GM18520 (cell line): ENCODE measurements at regions not wholly inside any gene's neighbourhood (a gene's known extent, or its start where the extent isn't known, plus 50 kb on each side); places are given as distances from the start of the nearest gene placed in this dataset.

ENCODE experiments used
- ATAC-seq: cut with Tn5 transposase; IDR thresholded peaks from one replicate; pipeline ENCODE4 v1.9.1; 2021; ENCODE audit not compliant: unreplicated experiment

DNA sequence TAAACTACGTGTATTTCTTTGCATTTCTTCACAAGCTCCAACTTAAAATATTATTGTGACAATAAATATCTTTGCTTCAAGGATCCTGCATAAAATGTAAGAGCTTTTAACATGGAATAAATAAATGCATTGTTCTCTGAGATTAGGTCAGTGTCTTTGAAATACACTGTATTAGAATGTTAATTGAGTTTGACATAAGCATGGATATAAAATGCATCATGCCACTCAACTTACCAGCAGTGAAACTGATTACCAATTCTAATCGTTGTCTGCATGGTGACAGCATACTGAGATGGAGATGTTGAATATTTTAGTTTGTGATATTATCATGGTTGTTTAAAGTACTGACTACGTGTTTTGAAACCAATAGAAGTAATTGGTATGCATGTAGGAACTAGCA is 555.3 kb upstream of the ZNF608 start:
- ATAC-seq = no peak

DNA sequence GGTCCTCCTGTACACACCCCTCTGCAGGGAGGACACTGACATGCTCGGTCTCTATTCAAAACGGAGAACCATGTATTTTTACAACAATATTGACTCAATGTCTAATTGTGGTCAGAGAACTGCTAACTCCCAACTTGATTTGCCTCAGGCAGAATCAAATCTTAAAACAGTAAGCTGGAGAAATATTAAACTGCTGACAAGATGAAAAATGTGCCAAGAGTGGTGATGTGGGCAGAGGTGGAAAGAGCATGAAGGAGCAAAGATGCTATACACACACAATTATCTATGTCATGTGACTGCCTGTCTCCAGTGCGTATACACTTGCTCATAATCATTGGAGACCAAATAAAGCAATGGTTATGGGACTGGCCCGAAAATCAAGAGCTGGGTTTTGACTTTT is 556.1 kb upstream of the ZNF608 start:
- no peak for ATAC-seq

DNA sequence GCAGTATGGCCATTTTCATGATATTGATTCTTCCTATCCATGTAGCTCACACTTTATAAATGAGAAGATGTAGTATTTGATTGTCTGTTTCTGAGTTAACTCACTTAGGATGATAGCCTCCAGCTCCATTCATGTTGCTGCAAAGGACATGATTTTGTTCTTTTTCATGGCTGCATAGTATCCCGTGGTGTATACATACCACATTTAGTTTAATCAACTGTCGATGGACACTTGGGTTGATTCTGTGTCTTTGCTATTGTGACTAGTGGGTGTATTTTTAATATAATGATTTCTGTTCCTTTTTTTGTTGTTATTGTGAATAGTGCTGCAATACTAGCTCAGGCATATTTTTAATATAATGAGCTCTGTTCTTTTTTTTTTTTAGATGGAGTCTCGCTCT is 560.3 kb upstream of the ZNF608 start:
- ATAC-seq = no peak

DNA sequence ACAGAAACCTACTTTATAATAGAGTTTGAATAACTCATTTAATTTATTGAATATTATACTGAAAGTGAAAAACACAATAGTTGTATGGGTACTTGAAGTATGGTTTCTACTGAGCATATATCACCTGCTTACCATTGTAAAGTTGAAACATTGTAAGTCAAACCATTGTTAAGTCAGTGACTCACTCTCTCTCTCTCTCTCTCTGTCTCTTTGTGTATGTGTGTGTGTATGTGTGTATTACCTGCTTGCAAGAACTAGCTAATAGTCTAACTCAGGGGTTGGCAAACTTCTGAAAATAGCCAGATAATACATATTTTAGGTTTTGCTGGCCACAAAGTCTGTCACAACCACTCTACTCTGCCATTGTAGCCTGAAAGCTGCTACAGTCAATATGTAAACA is 564.3 kb upstream of the ZNF608 start:
- no peak for ATAC-seq

DNA sequence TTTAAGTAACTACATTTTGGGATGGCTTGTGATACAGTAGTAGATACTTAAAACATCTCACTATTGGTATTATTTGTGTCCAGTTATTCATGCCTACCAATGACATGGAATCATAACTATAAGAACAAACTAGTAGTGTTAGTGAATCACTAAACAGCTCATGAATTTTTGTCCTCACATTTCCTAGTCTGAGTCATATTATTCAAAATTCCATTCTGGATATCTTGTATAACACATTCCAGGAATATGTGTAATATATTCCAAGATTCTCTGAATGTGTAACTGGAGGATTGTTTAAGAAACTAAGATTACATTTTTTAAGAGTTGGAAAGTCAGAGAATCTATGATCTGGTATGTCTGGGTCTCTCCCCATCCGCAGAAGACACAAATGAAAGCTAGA is 565.3 kb upstream of the ZNF608 start:
- ATAC-seq = no peak

DNA sequence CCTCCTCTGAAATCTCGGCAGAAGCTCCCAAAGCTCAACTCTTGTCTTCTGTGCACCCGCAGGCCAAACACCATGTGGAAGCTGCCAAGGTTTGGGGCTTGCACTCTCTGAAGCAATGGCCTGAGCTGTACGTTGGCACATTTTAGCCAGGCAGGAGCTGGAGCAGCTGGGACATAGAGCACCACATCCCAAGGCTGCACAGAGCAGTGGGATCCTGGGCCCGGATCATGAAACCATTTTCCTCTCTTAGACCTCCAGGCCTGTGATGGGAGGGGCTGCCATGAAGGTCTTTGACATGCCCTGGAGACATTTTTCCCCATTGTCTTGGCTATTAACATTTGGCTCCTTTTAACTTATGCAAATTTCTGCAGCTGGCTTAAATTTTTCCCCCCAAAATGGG is 567.1 kb upstream of the ZNF608 start:
- ATAC-seq = no peak

DNA sequence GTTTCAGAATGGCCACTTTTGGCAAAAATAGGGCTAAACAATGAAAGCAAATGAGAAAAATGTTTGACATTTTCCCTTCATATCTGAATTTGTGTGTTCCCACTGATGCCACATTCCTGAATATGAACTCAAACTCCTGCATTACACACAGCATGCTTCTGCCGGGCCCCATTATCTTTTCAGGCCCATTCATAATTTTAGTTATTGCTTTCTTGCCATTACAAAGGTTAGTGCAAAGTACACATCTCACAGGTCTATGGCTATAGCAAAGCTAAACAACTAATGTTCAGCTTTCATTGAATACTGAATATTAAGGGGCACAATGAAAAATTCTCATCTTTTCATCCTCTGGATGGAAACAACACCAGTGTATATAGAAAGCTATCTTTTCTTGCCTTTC is 568.9 kb upstream of the ZNF608 start:
- ATAC-seq = no peak

DNA sequence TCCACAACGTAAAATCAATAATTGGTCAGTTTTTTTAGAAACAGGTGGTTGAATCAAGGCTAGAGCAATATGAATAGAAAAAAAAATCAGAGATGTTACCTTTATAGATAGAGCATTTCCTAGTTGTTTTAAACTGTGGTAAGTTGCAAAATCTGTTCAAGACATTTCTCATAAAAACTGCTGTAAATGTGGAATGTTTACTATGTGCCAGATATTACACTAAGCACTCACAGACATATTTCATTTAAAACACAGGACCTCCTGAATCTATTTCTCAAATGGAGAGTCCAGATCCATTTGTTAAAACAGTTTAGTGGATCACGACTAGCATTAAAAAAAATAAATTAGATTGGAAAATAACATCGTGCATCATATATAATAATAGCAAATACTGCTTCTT is 570.0 kb upstream of the ZNF608 start:
- no peak for ATAC-seq

DNA sequence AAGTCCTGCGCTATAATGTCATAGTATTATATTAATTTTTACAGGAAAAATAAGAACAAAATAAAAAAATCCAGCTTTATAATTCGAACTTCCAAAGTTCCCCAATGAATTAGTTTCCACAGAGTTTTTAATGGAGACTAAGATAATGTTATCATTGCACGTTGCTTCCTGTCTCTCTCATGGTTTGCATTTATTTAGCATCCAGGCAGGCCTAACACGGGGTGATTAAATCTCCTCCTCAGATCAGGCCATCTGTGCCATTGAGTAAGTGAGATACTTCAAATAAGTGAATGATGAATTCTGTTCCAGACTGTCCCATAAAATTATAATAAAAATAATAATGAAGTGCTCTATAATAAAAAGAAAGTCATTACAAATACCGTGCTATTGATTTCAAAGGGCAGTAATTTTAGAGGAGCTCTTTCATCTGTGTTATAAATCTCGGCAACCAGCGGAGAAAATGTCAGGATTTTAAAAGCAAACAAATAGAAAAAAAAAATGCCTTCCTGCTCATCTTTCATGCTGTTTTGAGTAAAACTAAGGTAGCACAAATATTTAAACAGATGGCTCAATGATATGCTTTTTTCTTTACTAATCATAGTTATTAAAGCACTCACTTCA is 570.6 kb upstream of the ZNF608 start:
- no peak for ATAC-seq

DNA sequence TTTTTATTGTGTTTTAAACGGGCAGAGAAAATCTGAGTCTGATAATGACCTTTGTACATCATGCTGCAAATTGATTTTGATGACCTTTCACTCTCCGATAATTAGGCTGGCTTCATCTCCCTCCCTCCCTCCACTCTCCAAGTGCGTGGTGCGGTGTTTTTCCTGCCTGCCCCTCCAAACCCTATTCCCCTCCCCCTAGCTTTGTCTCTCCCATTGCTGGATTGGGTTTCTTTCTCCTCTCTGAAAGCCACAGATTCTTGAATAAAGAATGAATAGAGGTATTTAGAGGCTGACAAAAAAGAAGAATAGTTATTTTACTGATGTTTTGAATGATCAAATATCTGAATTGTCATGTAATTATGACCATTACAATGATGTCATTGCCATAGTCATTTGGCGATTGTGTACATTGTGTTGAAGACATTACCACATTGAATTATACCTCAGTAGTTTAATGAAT is 571.1 kb upstream of the ZNF608 start:
- no peak for ATAC-seq

DNA sequence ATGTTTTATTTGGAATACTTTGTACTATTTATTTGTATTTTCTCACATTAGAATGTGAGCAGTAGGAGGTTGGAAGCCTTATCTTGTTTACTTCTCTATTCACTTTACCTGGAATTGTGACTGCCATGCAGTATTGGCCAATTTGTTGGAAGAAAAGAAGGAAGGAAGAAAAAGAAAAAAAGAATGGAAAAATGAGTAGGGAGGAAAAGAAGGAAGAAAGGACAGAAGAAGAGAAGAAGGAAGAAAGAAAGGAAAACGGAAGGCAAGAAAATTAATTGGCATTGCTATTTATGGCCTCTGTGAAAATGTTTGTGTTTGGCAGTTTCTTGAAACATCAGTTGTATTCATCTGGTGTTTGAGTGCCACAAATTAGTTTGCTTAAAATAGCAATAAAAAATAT is 575.2 kb upstream of the ZNF608 start:
- ATAC-seq = no peak

DNA sequence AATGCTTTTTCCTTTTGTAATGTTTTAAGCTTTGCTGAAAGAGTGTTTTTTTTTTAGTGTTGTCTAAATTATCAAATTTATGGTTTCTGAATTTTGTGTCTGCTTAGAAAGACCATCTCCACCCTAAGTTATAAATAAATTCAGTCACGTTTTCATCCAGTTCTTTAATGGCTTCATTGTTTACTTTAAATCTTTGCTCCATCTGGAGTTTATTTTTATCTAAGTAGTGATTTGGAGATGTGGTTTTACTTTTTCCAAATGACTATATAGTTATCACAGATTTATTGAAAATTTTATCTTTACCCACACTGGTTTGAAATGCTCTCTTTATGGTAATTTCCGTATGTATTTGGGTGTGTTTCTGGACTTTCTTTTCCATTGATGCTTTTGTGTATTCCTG is 577.2 kb upstream of the ZNF608 start:
- ATAC-seq = no peak

DNA sequence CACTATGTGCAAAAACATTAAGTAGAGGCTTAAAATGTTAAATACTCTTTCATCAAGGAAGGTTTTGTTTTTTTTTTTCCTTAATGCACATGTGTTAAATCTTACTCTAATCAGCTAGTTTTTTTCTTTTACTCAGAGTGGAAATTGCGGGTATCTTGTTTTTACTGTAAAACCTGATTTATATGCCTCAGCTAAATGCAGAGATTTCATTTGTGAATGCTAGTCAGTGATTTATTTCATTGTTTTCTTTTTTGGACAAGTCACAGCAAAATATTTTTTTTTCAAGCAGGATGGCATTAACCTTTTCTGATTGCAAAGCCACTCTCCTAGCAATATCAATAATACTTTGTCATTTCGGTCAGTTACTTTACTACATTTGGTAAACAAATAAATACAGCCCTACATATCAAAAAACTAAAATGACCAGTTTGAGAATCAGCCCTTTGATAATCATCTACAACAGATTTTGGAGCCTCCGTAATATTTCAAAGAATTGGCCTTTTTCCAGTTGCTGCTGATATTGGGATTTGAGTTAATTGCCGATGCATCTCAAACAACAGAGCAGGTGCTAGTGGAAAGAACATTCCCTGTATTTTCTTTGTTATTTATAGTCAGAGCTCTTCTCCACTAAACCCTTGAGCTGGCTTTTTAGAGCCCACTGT is 579.2 kb upstream of the ZNF608 start:
- ATAC-seq = no peak

DNA sequence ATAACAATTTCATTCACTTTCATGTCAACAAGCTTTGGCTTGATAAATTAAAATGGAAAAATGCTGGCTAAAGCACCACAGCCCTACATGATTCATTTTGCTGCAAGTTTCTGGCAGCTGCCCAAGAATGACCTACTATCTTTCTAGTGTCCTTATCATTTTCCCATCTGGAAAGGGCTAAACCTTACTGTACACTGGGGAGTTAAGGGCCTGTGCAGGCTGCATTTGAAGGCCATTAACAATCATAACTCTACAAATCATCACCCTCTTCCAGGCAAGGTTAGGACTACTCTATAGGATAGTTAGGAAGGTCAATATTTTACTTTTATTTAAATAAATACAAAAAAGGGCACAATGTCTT is 579.7 kb upstream of the ZNF608 start:
- ATAC-seq = no peak

DNA sequence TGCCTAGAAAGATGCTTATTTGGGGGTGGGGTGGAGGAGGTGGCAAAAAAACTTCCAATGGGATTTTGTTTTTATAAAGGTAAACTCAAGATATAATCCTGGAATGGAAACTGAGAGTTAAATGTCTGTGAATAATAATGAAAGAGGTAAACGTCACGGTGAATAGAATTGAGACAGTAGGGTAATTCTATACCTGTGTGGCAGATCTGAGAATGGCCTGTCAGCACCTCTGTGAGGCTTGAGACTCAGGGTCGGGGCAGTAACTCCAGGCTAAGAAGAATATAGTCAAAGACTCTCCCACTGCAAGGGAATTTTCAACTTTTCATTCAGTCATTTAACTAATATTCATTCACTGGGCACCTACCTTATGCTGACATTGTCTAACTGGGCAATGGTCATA is 581.2 kb upstream of the ZNF608 start:
- no peak for ATAC-seq

DNA sequence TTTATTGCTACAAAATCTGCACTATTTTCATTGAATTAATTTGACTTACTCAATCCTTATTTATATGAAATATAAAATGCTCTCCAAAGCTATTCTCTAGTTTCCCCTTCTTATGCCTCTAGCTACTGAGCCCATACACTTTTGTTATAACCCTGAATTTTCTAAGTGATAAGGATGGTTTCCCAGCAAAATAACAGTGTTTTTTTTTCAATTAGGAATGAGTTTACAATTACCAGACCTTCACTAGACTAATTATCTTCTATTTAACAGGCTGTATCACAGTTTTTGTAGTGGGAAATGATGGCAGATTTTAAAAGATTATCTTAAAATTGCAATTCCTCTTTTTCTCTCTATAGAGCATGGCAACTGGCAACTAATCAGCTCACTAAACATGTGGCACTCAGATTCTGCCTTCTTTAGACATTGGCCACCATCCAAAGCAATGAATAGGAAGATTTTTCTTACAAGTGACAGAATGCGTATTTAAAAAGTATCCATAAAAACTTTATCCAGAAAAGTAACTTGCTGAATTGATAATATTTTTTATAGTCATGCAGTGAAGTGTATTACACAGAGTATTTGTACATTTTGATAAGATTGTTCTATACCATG is 585.7 kb upstream of the ZNF608 start:
- ATAC-seq = no peak

DNA sequence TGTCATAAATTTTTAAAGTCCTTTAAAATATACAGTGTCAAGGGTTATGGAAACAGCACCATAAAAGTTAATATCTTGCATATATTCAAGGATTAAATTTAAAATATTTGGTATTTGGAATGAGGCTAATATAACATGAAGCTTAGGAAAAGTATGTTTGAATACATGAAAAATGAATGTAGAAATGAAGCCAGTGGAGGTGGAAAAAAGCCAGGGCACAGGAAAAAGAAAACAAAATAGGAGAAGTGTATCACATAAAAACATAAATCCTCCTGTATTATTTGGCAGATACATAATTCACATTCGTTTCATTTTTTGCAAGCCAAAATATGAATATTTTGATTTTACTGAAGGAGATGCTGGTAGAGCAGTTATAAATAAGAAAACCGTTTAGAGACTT is 587.0 kb upstream of the ZNF608 start:
- ATAC-seq = no peak

DNA sequence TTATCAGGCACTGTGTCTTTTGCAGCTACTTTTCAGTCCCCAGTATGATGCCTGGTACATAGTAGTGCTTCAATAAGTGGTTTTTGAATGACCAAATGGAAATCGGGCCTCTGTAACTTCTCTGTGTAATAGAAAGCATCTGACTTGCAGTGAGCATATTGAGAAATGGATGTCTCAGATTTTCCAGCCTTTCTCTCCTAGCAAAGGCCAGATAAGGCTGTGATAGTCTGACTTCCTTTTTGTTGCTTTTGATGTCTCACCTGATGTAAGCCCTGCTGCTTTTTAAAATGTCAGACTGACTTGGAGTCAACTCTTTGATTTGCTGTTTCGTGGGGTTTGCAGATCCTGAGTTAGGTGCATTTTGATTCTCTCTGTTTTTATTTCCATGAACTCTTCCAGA is 590.0 kb upstream of the ZNF608 start:
- no peak for ATAC-seq

DNA sequence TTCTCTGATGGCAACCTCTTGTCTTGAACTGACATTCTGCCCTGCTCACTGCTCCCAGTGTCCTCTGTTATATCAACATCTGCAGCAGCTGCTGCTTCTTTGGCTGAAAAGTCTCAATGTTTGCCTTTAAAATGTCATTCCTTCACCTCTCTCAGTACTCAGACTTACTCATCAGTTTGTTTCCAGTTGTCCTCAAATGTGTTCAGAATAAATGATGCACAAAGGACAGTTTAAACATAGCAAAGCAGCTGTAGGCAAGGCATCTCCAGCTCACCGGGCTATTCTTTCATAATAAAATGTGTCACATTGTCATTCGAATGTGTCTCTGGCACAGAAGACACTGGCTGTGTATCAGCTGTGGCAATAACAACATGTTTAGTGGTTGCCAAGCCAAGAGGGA is 590.9 kb upstream of the ZNF608 start:
- no peak for ATAC-seq

DNA sequence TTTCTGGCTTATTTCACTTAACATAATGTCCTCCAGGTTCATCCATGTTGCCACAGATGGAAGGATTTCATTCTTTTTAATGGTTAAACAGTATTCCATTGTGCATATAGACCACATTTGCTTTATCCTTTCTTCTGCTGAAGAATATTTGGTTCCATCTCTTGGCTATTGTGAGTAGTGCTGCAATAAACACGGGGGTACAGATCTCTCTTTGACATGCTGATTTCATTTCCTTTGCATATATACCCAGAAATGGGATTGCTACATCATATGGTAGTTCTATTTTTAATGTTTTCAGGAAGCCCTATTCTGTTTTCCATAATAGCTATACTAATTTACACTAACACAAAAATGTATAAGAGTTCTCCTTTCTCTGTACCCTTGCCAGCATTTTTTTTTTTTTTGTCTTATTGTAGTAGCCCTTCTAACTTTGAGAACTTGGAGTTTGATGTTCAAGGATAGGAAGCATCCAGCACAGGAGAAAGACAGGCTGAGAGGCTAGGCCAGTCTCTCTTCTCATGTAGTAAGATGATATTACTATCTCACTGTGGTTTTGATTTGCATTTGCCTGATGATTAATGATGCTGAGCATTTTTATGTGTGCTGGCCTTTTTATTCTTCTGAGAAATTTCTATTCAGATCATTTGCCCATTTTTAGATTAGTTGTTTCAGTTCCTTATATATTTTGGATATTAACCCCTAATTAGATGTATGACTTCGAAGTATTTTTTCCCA is 592.2 kb upstream of the ZNF608 start:
- no peak for ATAC-seq

DNA sequence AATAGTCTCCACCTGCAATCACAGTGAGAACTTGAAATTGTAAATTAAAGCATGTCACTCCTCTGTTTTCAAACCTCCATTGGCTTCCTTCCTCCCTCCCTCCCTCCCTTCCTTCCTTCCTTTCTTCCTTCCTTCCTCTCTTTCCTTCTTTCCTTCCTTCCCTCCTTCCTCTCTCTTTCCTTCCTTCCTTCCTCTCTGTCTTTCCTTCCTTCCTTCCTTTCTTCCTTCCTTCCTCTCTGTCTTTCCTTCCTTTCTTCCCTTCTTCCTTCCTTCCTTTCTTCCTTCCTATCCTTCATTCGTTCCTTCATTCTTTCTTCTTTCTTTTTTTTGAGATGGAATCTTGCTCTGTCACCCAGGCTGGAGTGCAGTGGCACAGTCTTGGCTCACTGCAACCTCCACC is 595.0 kb upstream of the ZNF608 start:
- no peak for ATAC-seq

DNA sequence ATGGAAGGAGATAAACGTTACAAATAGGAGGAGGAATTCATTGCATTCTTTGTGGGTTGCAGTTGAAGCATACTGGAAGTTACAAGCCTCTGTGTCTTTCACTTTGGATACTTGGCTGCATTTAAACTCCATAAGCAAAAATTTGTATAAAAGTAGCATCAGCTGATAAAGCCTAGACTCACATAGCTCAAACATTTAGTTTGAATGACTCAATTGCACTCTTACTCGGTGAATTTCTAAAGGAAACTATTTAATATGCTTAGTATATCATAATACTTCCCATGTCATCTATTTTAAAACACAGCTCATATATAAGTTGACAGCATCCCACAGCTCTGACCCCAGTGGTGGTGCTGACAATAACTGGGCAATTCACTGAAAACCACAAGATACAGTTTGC is 596.6 kb upstream of the ZNF608 start:
- no peak for ATAC-seq
